ENCODE measurements at regions not wholly inside any gene's neighbourhood (a gene's known extent, or its start where the extent isn't known, plus 50 kb on each side); places are given as distances from the start of the nearest gene placed in this dataset.

DNA sequence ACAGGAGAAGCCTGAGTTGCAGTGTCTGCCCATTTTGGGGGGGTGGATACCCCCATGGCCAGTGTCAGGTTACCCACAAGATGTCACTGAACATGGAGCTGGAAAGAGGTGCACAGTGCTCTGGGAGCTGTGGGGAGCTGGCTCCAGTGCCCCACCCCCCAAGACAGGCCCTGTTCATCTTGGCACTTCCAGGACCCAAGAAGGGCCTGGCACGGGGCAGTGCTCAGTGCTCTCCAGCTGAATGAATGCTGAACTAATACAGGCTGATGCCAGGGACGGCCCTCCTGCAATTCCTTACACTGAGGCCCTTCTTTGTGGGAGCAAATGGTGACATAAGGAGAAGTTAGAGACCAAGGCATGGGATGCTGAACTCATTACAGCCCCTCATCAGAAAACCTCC is 163.4 kb upstream of the GLI2 start:
- H3K27me3 ChIP-seq: peaks cover 10% of the 10 kb centered on the region
- no peak for DNase-seq (ENCODE audit: low spot score)
- no peaks in the 10 kb centered on the region for H3K79me2 ChIP-seq
- no peak overlapping the region for H3K4me2 ChIP-seq
- H3K27ac ChIP-seq: no peak overlapping the region
- H3K9me2 ChIP-seq (replicated peaks; ENCODE audit: insufficient read depth): no peaks in the 10 kb centered on the region
- peaks cover 8% of the 10 kb centered on the region for H3K4me1 ChIP-seq (ENCODE audit: insufficient read depth)
- WGBS (ENCODE audit: low lambda C conversion rate, missing lambda C conversion rate): 77% methylated on average over 2 of the region's 2 CpGs
- H3K36me3 ChIP-seq (replicated peaks; ENCODE audit: insufficient read depth, low read depth): no peaks in the 10 kb centered on the region
- no peak overlapping the region for H2AFZ ChIP-seq
- no peak for TF ChIP-seq EZH2 (IDR thresholded peaks at IDR 0.05; ENCODE audit: borderline replicate concordance)
- H3K4me3 ChIP-seq: no peak overlapping the region
- H4K20me1 ChIP-seq (ENCODE audit: insufficient read depth, poor library complexity, severe bottlenecking): no peaks in the 10 kb centered on the region
- H3K9me3 ChIP-seq (ENCODE audit: low read depth): no peaks in the 10 kb centered on the region

DNA sequence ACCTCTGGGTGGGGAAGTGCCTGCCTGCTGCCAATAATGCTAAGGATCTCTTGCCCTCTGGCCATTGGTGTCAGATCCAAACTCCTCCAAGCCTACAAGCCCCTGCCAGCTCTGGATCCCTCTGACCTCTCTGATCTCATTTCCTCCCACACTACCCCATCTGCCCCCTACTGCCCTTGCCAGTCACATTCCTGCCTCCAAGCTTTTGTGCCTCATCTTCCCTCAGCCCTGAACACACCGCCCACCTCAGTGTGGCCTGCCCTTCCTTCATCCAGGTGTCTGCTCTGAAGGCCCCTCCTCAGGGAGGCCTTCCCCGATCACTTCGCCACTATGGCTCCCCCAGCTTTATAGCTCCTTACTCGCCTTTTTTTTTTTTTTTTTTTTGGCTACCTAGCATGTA is 161.0 kb upstream of the GLI2 start:
- Histone ChIP-seq H3K9me2 (replicated peaks; ENCODE audit: insufficient read depth) (no peaks in the 10 kb centered on the region), H3K27me3 (peaks cover 10% of the 10 kb centered on the region), H3K4me2 (no peak overlapping the region), H3K27ac (no peak overlapping the region), H3K79me2 (no peaks in the 10 kb centered on the region), H2AFZ (no peak overlapping the region), H4K20me1 (ENCODE audit: insufficient read depth, poor library complexity, severe bottlenecking) (no peaks in the 10 kb centered on the region), H3K4me3 (no peak overlapping the region), H3K9me3 (ENCODE audit: low read depth) (no peaks in the 10 kb centered on the region), H3K4me1 (ENCODE audit: insufficient read depth) (peaks cover 5% of the 10 kb centered on the region), H3K36me3 (replicated peaks; ENCODE audit: insufficient read depth, low read depth) (no peaks in the 10 kb centered on the region)
- DNase-seq (ENCODE audit: low spot score): no peak
- TF ChIP-seq, protein P1, sequence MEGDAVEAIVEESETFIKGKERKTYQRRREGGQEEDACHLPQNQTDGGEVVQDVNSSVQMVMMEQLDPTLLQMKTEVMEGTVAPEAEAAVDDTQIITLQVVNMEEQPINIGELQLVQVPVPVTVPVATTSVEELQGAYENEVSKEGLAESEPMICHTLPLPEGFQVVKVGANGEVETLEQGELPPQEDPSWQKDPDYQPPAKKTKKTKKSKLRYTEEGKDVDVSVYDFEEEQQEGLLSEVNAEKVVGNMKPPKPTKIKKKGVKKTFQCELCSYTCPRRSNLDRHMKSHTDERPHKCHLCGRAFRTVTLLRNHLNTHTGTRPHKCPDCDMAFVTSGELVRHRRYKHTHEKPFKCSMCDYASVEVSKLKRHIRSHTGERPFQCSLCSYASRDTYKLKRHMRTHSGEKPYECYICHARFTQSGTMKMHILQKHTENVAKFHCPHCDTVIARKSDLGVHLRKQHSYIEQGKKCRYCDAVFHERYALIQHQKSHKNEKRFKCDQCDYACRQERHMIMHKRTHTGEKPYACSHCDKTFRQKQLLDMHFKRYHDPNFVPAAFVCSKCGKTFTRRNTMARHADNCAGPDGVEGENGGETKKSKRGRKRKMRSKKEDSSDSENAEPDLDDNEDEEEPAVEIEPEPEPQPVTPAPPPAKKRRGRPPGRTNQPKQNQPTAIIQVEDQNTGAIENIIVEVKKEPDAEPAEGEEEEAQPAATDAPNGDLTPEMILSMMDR (IDR thresholded peaks at IDR 0.05; ENCODE audit: poor library complexity): no peak
- no peak for TF ChIP-seq EZH2 (IDR thresholded peaks at IDR 0.05; ENCODE audit: borderline replicate concordance)
- TF ChIP-seq EZH2phosphoT487 (IDR thresholded peaks at IDR 0.05; ENCODE audit: low read depth, severe bottlenecking, unreplicated experiment): no peak
- WGBS (ENCODE audit: low lambda C conversion rate, missing lambda C conversion rate): 75% methylated on average over 4 of the region's 4 CpGs

DNA sequence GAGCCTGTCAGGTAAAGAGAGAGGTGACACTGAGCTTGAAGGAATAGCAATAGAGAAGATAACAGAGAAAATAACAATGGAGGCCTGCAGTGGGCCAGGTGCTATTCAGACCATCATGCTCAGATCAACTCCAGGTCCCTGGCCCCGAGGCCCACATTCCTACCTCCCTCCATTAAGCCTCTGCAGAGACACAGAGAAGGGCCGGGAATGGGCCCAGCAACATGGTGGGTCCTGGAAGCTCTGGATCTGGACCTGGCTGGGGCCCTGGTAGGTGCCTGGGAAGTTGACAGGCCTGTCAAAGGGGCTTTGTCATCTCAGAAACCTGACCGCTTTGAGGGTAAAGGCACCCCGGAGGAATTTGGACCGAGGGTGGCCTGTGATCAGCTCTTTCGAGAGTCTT is 159.7 kb upstream of the GLI2 start:
- DNase-seq (ENCODE audit: low spot score): no peak
- H3K79me2 ChIP-seq: no peaks in the 10 kb centered on the region

DNA sequence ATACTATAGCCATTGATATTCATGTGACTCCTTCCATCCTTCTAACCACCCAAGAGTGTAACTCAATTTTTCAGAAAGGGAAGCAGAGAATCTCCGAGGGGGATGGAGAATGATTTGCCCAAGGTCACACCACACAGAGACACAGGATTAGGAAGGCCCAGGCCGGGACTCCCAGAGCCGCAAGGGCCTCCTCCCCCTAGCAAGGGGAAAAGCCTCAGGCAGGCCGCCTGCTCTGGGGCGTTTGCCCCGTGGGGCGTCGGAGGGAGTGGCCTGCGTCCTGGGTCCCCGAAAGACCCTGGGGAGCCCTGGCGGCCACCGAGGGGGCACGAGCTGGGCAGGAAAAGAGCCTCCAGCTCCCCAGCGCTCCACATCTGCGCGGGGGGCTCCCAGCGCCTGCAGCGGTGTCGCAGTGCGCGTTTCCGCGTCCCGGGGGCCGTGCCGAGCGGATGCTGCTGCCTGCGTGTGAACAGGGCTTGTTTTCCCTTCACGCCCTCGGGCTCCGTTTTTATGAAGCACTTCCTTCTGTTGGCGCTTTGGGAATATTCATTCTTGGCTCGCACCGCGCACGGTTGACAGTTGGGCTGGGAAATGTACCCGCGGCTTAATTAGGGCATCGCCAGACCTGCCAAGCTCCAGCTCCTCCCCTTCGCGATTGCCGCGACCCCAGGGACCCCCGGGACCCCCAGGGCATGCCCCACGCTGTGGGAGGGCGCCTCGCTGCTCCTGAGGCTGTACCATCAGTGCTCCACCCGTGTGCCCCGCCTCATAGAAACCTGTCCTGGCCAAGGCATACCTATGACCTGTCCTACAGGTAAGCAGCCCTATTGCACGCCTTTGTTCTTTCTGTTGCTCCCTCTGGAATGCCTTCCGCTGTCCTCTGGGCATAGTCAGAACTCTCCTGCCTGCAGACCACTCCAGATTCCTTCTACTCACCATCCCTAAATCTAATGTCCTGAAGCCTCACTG is 158.9 kb upstream of the GLI2 start:
- Histone ChIP-seq H4K20me1 (ENCODE audit: insufficient read depth, poor library complexity, severe bottlenecking) (no peaks in the 10 kb centered on the region), H3K27me3 (peaks cover 10% of the 10 kb centered on the region), H3K27ac (no peak overlapping the region), H3K4me1 (ENCODE audit: insufficient read depth) (peaks cover under 1% of the 10 kb centered on the region), H3K4me3 (no peak overlapping the region), H3K36me3 (replicated peaks; ENCODE audit: insufficient read depth, low read depth) (no peaks in the 10 kb centered on the region), H3K4me2 (peak overlapping the region; percentile 37), H3K9me3 (ENCODE audit: low read depth) (no peaks in the 10 kb centered on the region), H2AFZ (no peak overlapping the region), H3K9me2 (replicated peaks; ENCODE audit: insufficient read depth) (no peaks in the 10 kb centered on the region), H3K79me2 (no peaks in the 10 kb centered on the region)
- TF ChIP-seq EZH2phosphoT487 (IDR thresholded peaks at IDR 0.05; ENCODE audit: low read depth, severe bottlenecking, unreplicated experiment) (no peak), EZH2 (IDR thresholded peaks at IDR 0.05; ENCODE audit: borderline replicate concordance) (no peak)
- TF ChIP-seq, protein P1 (IDR thresholded peaks at IDR 0.05; ENCODE audit: poor library complexity): no peak
- no peak for DNase-seq (ENCODE audit: low spot score)
- WGBS (ENCODE audit: low lambda C conversion rate, missing lambda C conversion rate): 72% methylated on average over 51 of the region's 51 CpGs

More for the DNA sequence above, 159.7 kb upstream of the GLI2 start:
- Histone ChIP-seq H4K20me1 (ENCODE audit: insufficient read depth, poor library complexity, severe bottlenecking) (no peaks in the 10 kb centered on the region), H3K4me3 (no peak overlapping the region), H3K9me2 (replicated peaks; ENCODE audit: insufficient read depth) (no peaks in the 10 kb centered on the region), H3K36me3 (replicated peaks; ENCODE audit: insufficient read depth, low read depth) (no peaks in the 10 kb centered on the region), H3K27me3 (peaks cover 10% of the 10 kb centered on the region), H3K27ac (no peak overlapping the region), H3K9me3 (ENCODE audit: low read depth) (no peaks in the 10 kb centered on the region), H3K4me1 (ENCODE audit: insufficient read depth) (peaks cover 5% of the 10 kb centered on the region), H3K4me2 (no peak overlapping the region), H2AFZ (no peak overlapping the region)
- TF ChIP-seq EZH2phosphoT487 (IDR thresholded peaks at IDR 0.05; ENCODE audit: low read depth, severe bottlenecking, unreplicated experiment) (no peak), EZH2 (IDR thresholded peaks at IDR 0.05; ENCODE audit: borderline replicate concordance) (no peak)
- TF ChIP-seq, protein P1 (IDR thresholded peaks at IDR 0.05; ENCODE audit: poor library complexity): no peak
- 79% methylated on average over 6 of the region's 6 CpGs for WGBS (ENCODE audit: low lambda C conversion rate, missing lambda C conversion rate)

All from hepatocyte (in vitro differentiated cells).